Esophagus muscularis mucosa (tissue), 4 donors: ENCODE measurements at regions not wholly inside any gene's neighbourhood (a gene's known extent, or its start where the extent isn't known, plus 50 kb on each side); places are given as distances from the start of the nearest gene placed in this dataset.

Experiments used
- DNase-seq: peaks from one replicate; pipeline ENCODE4 v3.0.0-alpha.2; 2017; ENCODE audit errors: extremely low spot score
- H3K27ac ChIP-seq, 4 donors: fragments of 200-600 bp; sonication (generic); replicated peaks in 1 of 4; 1 replicate in 3 of 4; 2 replicates in 1 of 4; pipeline ENCODE4 v1.5.1; 2016 to 2019; ENCODE audit warnings: mild to moderate bottlenecking in 1 of 4
- H3K27me3 ChIP-seq, 4 donors: fragments of 200-600 bp; sonication (generic); one replicate each; pipeline versions ENCODE4 v1.5.1 to v1.6.0; 2016 to 2019
- H3K36me3 ChIP-seq, 4 donors: fragments of 200-600 bp; sonication (generic); one replicate each; pipeline ENCODE4 v1.5.1; 2016 to 2019
- H3K4me1 ChIP-seq, 4 donors: fragments of 200-600 bp; sonication (generic); one replicate each; pipeline ENCODE4 v1.5.1; 2016 to 2019
- H3K4me3 ChIP-seq, 4 donors: fragments of 200-600 bp; sonication (generic); 1 replicate in 2 of 4; 2 replicates in 2 of 4; pipeline ENCODE4 v1.5.1; 2016 to 2019; ENCODE audit warnings: mild to moderate bottlenecking in 4 of 4, moderate library complexity in 1 of 4
- H3K9me3 ChIP-seq, 4 donors: fragments of 200-600 bp; sonication (generic); 1 replicate in 3 of 4; 2 replicates in 1 of 4; pipeline ENCODE4 v1.5.1; 2016 to 2019
- EP300 ChIP-seq: sonication (generic); formaldehyde crosslinking; IDR thresholded peaks from one replicate; pipeline ENCODE4 v1.6.1; 2017; ENCODE audit warnings: antibody characterized with exemption
- POLR2A ChIP-seq: fragments of 450-650 bp; IDR thresholded peaks from one replicate; pipeline ENCODE4 v1.6.1; 2017; ENCODE audit warnings: antibody characterized with exemption, moderate library complexity, mild to moderate bottlenecking, low read depth
- POLR2AphosphoS5 ChIP-seq, 2 donors: sonication (generic); formaldehyde crosslinking; IDR thresholded peaks; one replicate each; pipeline ENCODE4 v1.6.1; 2017; ENCODE audit warnings: antibody characterized with exemption in 2 of 2
- WGBS: methylation state at CpG from one replicate; pipeline ENCODE4 v1.1.5; 2018; 5-methylcytosine and 5-hydroxymethylcytosine counted together
- intact Hi-C: fragments of 100-400 bp; cut with DNase I; formaldehyde crosslinking; loops from one replicate; pipeline ENCODE4 v1.15.1; 2023
- TF ChIP-seq, protein P1 (sequence below), 3 experiments: fragments of 200-600 bp in 2 of 3; fragments of 450-650 bp in 1 of 3; sonication (generic) in 2 of 3; IDR thresholded peaks; one replicate each; pipeline ENCODE4 v1.5.1; 2017 to 2019; ENCODE audit warnings: antibody characterized with exemption in 3 of 3, mild to moderate bottlenecking in 2 of 3, moderate library complexity in 1 of 3

DNA sequence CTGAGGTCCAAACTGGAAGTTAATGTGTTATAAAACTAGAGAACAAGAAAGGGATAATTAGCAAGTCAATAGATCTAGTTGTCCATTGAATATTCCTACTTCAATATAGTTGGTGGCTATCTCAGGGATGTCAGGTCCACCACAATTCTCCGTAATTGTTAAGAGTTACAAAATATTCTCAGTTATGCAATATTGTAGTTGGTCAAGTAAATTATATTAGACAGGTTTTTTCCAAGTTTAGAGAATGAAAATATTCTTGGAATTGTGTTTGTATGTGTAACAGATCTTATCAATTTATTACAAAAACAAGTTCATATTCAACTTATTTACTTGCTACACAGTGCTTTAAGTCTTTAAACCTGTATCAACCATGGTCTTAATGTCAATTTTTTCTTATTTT, 547.4 kb downstream of the SPRY1 start:
- intact Hi-C loops: no loop called here
- Histone ChIP-seq H3K36me3 (no peaks in the 10 kb centered on the region), H3K4me1 (peaks cover 0 to 3% (median 1%) of the 10 kb centered on the region in 4 donors), H3K27me3 (no peaks in the 10 kb centered on the region), H3K27ac (no peak overlapping the region), H3K9me3 (no peaks in the 10 kb centered on the region), H3K4me3 (no peak overlapping the region)
- 84% methylated on average over 1 of the region's 1 CpG for WGBS
- TF ChIP-seq POLR2AphosphoS5 (IDR thresholded peaks at IDR 0.05): no peak
- DNase-seq: no peak

DNA sequence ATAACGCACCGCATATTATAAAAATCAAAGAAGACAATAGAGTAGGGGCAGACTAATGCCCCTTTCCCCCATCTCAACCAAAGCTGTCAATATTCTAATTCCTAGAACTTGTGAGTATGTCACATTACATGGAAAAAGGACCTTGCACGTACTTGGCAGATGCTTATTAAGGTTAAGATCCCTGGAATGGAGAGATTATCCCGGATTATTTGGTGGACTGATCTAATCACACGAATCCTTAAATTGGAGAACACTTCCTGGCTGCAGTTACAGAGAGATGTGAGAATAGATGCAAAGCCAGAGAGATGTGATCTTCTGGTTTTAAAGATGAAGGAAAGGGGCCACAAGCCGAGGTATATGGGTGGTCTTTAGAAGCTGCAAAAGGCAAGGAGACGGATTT, 548.7 kb downstream of the SPRY1 start:
- TF ChIP-seq EP300 (no peak), POLR2AphosphoS5 (IDR thresholded peaks at IDR 0.05) (no peak), POLR2A (no peak)
- TF ChIP-seq, protein P1, sequence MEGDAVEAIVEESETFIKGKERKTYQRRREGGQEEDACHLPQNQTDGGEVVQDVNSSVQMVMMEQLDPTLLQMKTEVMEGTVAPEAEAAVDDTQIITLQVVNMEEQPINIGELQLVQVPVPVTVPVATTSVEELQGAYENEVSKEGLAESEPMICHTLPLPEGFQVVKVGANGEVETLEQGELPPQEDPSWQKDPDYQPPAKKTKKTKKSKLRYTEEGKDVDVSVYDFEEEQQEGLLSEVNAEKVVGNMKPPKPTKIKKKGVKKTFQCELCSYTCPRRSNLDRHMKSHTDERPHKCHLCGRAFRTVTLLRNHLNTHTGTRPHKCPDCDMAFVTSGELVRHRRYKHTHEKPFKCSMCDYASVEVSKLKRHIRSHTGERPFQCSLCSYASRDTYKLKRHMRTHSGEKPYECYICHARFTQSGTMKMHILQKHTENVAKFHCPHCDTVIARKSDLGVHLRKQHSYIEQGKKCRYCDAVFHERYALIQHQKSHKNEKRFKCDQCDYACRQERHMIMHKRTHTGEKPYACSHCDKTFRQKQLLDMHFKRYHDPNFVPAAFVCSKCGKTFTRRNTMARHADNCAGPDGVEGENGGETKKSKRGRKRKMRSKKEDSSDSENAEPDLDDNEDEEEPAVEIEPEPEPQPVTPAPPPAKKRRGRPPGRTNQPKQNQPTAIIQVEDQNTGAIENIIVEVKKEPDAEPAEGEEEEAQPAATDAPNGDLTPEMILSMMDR (IDR thresholded peaks at IDR 0.05): no peak
- 93% methylated on average over 7 of the region's 7 CpGs for WGBS
- intact Hi-C loops: no loop called here

DNA sequence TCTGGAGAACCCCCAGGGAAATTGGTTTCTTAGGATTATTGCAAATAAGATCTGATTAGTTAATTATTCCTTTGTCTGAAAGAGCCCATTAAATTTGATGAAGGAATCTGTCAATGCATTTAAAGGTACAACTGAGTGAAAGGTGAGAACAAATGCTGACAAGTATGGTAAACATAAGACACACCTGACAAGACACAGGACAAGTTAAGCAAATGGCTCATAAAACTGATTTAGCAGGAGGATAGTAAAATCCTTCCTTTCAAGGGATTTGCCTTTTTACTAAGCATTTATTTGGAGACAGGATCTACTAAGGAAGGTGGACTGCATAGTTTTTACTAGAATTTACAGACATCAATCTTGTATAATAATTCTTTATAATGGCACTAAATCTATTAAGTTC, 553.9 kb downstream of the SPRY1 start:
- Histone ChIP-seq H3K9me3 (no peaks in the 10 kb centered on the region), H3K27me3 (no peaks in the 10 kb centered on the region), H3K4me1 (no peaks in the 10 kb centered on the region), H3K36me3 (no peaks in the 10 kb centered on the region), H3K4me3 (no peak overlapping the region), H3K27ac (no peak overlapping the region)
- intact Hi-C loops: no loop called here
- TF ChIP-seq EP300: no peak
- TF ChIP-seq POLR2A: no peak
- no peak for DNase-seq

More for the DNA sequence above, 548.7 kb downstream of the SPRY1 start:
- no peak for DNase-seq
- H3K4me3 ChIP-seq: no peak overlapping the region
- H3K36me3 ChIP-seq: no peaks in the 10 kb centered on the region
- H3K9me3 ChIP-seq: no peaks in the 10 kb centered on the region
- H3K27me3 ChIP-seq: no peaks in the 10 kb centered on the region
- no peaks in the 10 kb centered on the region for H3K4me1 ChIP-seq
- H3K27ac ChIP-seq: no peak overlapping the region

DNA sequence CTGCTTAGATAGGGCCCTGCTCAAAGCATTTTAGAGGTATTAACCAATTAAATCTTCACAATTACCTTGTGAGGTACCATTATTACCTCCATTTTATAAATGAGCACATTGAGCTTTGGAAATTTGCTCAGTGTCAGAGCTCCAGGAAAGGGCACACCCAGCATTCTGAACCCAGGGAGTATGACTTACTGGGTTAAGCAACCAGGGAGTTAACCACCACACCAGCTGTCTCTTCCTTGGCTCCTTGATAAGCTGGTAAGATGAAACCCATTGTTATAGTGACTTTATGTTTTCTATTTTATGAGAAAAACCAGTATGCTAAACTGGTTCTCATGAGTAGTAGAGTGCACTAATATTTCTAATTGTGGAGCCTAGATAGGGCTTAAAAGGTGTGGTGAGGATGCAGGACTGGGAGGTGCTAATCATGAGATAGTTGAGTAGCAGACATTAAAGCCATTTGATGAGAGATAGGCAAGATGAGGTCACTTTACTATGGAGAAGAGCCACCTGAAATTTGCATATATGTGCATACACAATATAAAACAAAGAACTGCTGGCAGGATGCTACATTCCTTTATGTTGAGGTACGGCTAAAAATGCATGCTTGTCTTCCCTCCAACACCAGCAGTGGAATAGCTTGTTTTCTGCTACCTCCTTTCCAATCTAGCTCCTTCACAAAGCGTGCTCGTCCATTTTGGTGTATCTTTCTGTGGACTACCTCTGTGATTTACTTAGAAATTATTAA, 556.1 kb downstream of the SPRY1 start:
- no peaks in the 10 kb centered on the region for H3K27me3 ChIP-seq
- no peaks in the 10 kb centered on the region for H3K9me3 ChIP-seq
- H3K4me1 ChIP-seq: no peaks in the 10 kb centered on the region
- WGBS: 50% methylated on average over 3 of the region's 3 CpGs
- intact Hi-C loops: no loop called here
- H3K27ac ChIP-seq: no peak overlapping the region
- no peak overlapping the region for H3K4me3 ChIP-seq
- no peaks in the 10 kb centered on the region for H3K36me3 ChIP-seq
- no peak for DNase-seq
- TF ChIP-seq EP300 (no peak), POLR2A (no peak), POLR2AphosphoS5 (IDR thresholded peaks at IDR 0.05) (no peak)
- TF ChIP-seq, protein P1 (IDR thresholded peaks at IDR 0.05): no peak

DNA sequence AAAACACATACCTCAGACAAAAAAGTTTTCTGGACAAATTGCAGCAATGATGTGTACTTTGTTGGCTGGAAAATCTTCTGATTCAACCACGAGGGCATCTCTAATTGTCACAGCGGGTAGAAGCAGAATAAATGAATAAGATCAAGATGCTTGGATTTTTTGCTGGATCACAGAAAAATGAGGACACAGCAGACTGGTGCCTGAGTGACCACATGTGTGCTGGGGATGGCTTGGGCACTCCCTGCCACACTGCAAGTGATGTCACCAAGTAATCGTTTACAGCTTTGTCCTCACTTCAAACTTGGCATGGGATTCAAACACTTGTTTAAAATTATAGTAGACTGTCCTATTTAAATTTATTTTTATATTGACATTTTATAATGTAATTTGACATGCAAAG, 557.0 kb downstream of the SPRY1 start:
- no peaks in the 10 kb centered on the region for H3K4me1 ChIP-seq
- no peak for TF ChIP-seq POLR2A
- TF ChIP-seq POLR2AphosphoS5 (IDR thresholded peaks at IDR 0.05): no peak
- TF ChIP-seq, protein P1 (IDR thresholded peaks at IDR 0.05): no peak
- TF ChIP-seq EP300: no peak
- no peaks in the 10 kb centered on the region for H3K27me3 ChIP-seq
- no peaks in the 10 kb centered on the region for H3K36me3 ChIP-seq
- intact Hi-C loops: no loop called here
- no peak overlapping the region for H3K27ac ChIP-seq
- WGBS: 84% methylated on average over 3 of the region's 3 CpGs
- no peak for DNase-seq
- H3K9me3 ChIP-seq: no peaks in the 10 kb centered on the region
- no peak overlapping the region for H3K4me3 ChIP-seq

DNA sequence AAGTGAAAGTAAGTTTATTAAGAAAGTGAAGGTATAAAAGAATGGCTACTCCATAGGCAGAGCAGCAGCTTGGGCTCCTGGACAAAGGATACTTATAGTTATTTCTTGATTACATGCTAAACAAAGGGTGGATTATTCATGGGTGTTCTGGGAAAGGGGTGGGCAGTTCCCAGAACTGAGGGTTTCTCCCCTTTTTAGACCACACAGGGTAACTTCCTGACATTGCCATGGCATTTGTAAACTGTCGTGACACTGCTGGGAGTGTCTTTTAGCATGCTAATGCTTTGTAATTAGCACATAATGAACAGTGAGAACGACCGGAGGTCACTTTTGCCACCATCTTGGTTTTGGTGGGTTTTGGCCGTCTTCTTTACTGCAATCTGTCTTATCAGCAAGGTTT, 557.6 kb downstream of the SPRY1 start:
- intact Hi-C loops: no loop called here
- TF ChIP-seq, protein P1 (IDR thresholded peaks at IDR 0.05): no peak
- TF ChIP-seq POLR2A (no peak), EP300 (no peak), POLR2AphosphoS5 (IDR thresholded peaks at IDR 0.05) (no peak)
- Histone ChIP-seq H3K4me3 (no peak overlapping the region), H3K27me3 (no peaks in the 10 kb centered on the region), H3K36me3 (no peaks in the 10 kb centered on the region), H3K9me3 (no peaks in the 10 kb centered on the region), H3K27ac (no peak overlapping the region), H3K4me1 (no peaks in the 10 kb centered on the region)
- WGBS: 91% methylated on average over 4 of the region's 4 CpGs
- DNase-seq: no peak
